Right lobe of liver (tissue), 6 donors: ENCODE measurements at regions not wholly inside any gene's neighbourhood (a gene's known extent, or its start where the extent isn't known, plus 50 kb on each side); places are given as distances from the start of the nearest gene placed in this dataset.

Source experiments
- ATAC-seq, 4 donors: fragments of 200-7000 bp; cut with Tn5 transposase; one replicate each; pipeline ENCODE4 v1.9.1; 2020; ENCODE audit warnings: mild to moderate bottlenecking in 4 of 4, moderate library complexity in 4 of 4
- DNase-seq, 3 donors: peaks; one replicate each; pipeline ENCODE4 v3.0.0-alpha.2; 2020
- H3K27ac ChIP-seq, 3 donors: fragments of 200-600 bp; one replicate each; pipeline ENCODE4 v1.8.0; 2022
- H3K27me3 ChIP-seq, 2 donors: fragments of 200-600 bp; one replicate each; pipeline ENCODE4 v1.8.0; 2022
- H3K36me3 ChIP-seq, 4 donors: fragments of 200-600 bp; sonication (generic) in 1 of 4; one replicate each; pipeline versions ENCODE4 v1.5.1 to v1.8.0; 2017 to 2022; ENCODE audit warnings: control low read depth in 1 of 4
- H3K4me1 ChIP-seq, 4 donors: fragments of 200-600 bp; sonication (generic) in 1 of 4; one replicate each; pipeline versions ENCODE4 v1.5.1 to v1.8.0; 2017 to 2022; ENCODE audit warnings: control low read depth in 1 of 4
- H3K4me3 ChIP-seq, 3 donors: fragments of 200-600 bp; one replicate each; pipeline ENCODE4 v1.8.0; 2022
- H3K9me3 ChIP-seq, 4 donors: fragments of 200-600 bp; sonication (generic) in 1 of 4; one replicate each; pipeline versions ENCODE4 v1.5.1 to v1.8.0; 2017 to 2022; ENCODE audit warnings: control low read depth in 1 of 4
- POLR2A ChIP-seq: fragments of 450-650 bp; IDR thresholded peaks from one replicate; pipeline ENCODE4 v1.6.1; 2017; ENCODE audit warnings: antibody characterized with exemption, mild to moderate bottlenecking
- WGBS: methylation state at CpG from one replicate; pipeline ENCODE4 v1.1.6; 2018; ENCODE audit warnings: low coverage, low lambda C conversion rate; ENCODE audit not compliant: insufficient coverage; ENCODE audit errors: missing lambda C conversion rate; 5-methylcytosine and 5-hydroxymethylcytosine counted together
- intact Hi-C, 2 donors: fragments of 100-400 bp; cut with DNase I; formaldehyde crosslinking; loops; one replicate each; pipeline versions ENCODE4 v1.11.2 to v1.14.1; 2022
- TF ChIP-seq, protein P1 (sequence below), 4 donors: fragments of 200-600 bp in 3 of 4; fragments of 450-650 bp in 1 of 4; IDR thresholded peaks; one replicate each; pipeline versions ENCODE4 v1.5.1 to v1.8.0; 2016 to 2022; ENCODE audit warnings: antibody characterized with exemption in 4 of 4, mild to moderate bottlenecking in 2 of 4
- donor health status: DM: no; HTN: yes; CAD: no.
- donor health status: DM: no; HTN: no; CAD: no.
- donor health status: DM: no; HTN: no; CAD: no.
- donor health status: DM: no; HTN: yes; CAD: no.
- donor health status: DM: no; HTN: yes; CAD: no.

DNA sequence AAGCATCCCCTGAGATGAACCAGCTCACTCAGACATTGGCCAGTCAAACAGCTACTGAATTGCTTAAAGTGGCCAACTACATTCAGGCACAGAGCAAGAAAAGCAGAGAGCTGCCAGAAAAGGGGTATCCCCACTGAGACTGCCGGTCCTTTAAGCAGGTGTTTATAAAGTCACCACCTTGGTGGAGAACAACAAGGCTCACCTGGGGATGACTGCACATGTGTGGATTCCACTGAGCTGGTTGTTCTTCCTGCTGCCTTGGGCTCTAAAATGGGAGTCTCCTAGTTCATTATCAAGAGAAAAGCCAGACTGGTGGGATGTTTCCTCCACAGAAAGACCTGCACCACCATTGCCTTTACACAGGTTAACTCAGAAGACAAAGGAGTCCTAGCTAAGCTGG is 51.8 kb upstream of the IPO5 start:
- Histone ChIP-seq H3K4me1 (no peaks in the 10 kb centered on the region), H3K27ac (no peak overlapping the region), H3K27me3 (no peaks in the 10 kb centered on the region), H3K9me3 (no peaks in the 10 kb centered on the region), H3K4me3 (no peak overlapping the region), H3K36me3 (no peaks in the 10 kb centered on the region)
- ATAC-seq (no peak), DNase-seq (no peak)
- intact Hi-C loops = no loop called here
- TF ChIP-seq POLR2A = no peak
- TF ChIP-seq, protein P1, sequence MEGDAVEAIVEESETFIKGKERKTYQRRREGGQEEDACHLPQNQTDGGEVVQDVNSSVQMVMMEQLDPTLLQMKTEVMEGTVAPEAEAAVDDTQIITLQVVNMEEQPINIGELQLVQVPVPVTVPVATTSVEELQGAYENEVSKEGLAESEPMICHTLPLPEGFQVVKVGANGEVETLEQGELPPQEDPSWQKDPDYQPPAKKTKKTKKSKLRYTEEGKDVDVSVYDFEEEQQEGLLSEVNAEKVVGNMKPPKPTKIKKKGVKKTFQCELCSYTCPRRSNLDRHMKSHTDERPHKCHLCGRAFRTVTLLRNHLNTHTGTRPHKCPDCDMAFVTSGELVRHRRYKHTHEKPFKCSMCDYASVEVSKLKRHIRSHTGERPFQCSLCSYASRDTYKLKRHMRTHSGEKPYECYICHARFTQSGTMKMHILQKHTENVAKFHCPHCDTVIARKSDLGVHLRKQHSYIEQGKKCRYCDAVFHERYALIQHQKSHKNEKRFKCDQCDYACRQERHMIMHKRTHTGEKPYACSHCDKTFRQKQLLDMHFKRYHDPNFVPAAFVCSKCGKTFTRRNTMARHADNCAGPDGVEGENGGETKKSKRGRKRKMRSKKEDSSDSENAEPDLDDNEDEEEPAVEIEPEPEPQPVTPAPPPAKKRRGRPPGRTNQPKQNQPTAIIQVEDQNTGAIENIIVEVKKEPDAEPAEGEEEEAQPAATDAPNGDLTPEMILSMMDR (IDR thresholded peaks at IDR 0.05) = no peak
- 83% methylated on average over 1 of the region's 1 CpG for WGBS
